Esophagus (tissue), 2 donors: ENCODE measurements at regions not wholly inside any gene's neighbourhood (a gene's known extent, or its start where the extent isn't known, plus 50 kb on each side); places are given as distances from the start of the nearest gene placed in this dataset.
"Not testable (repeated sequence)": the region's sequence is repeated elsewhere in the genome, so short reads cannot be mapped to it uniquely, and the experiment has no call there.

ENCODE experiments used
- H3K27ac ChIP-seq, 2 donors: one replicate each; pipeline ENCODE4 v1.5.1; 2013; ENCODE audit warnings: low read depth in 2 of 2, mild to moderate bottlenecking in 2 of 2, inconsistent platforms in 1 of 2, low read length in 1 of 2, moderate library complexity in 1 of 2
- H3K27me3 ChIP-seq, 2 donors: one replicate each; pipeline ENCODE4 v1.6.1; 2013; ENCODE audit warnings: low read length in 2 of 2, control low read depth in 1 of 2, mild to moderate bottlenecking in 1 of 2; ENCODE audit not compliant: insufficient read depth in 2 of 2, control insufficient read depth in 1 of 2
- H3K36me3 ChIP-seq, 2 donors: one replicate each; pipeline ENCODE4 v1.6.1; 2013; ENCODE audit warnings: low read length in 1 of 2; ENCODE audit not compliant: control insufficient read depth in 2 of 2, insufficient read depth in 2 of 2
- H3K4me1 ChIP-seq, 2 donors: one replicate each; pipeline ENCODE4 v1.6.1; 2013; ENCODE audit warnings: low read length in 1 of 2; ENCODE audit not compliant: control insufficient read depth in 2 of 2, insufficient read depth in 2 of 2
- H3K4me3 ChIP-seq, 2 donors: one replicate each; pipeline ENCODE4 v1.5.1; 2013; ENCODE audit warnings: low read length in 2 of 2, mild to moderate bottlenecking in 2 of 2, low read depth in 1 of 2, moderate library complexity in 1 of 2
- H3K9me3 ChIP-seq, 2 donors: one replicate each; pipeline ENCODE4 v1.6.1; 2013; ENCODE audit warnings: mild to moderate bottlenecking in 2 of 2, low read depth in 1 of 2, low read length in 1 of 2, moderate library complexity in 1 of 2; ENCODE audit not compliant: control insufficient read depth in 2 of 2, insufficient read depth in 1 of 2
- WGBS, 2 donors: extraction: QIAGEN DNeasy Blood & Tissue Kit; methylation state at CpG; one replicate each; pipeline ENCODE4 v1.1.7; 2013; 5-methylcytosine and 5-hydroxymethylcytosine counted together
- donor health status: healthy with polysubstance abuse.
- donor health status: Bipolar disorder and iron deficiency.

DNA sequence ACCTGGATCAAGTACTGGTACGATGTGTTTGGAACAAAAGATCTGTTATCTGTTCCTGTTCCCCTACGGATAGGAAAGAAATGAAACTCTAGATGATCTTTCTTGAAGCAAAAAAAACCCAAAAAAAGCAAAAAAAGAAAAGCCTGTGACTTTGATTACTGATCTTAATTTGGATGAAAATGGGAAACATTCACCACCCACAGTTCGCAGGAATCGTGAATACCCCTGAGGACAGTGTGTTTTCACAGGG, 138.7 kb upstream of the LMNTD1 start:
- Histone ChIP-seq H3K9me3 (no peaks in the 10 kb centered on the region), H3K36me3 (no peaks in the 10 kb centered on the region)
- 79 to 89% methylated on average over 4 of the region's 4 CpGs for WGBS, 2 donors

DNA sequence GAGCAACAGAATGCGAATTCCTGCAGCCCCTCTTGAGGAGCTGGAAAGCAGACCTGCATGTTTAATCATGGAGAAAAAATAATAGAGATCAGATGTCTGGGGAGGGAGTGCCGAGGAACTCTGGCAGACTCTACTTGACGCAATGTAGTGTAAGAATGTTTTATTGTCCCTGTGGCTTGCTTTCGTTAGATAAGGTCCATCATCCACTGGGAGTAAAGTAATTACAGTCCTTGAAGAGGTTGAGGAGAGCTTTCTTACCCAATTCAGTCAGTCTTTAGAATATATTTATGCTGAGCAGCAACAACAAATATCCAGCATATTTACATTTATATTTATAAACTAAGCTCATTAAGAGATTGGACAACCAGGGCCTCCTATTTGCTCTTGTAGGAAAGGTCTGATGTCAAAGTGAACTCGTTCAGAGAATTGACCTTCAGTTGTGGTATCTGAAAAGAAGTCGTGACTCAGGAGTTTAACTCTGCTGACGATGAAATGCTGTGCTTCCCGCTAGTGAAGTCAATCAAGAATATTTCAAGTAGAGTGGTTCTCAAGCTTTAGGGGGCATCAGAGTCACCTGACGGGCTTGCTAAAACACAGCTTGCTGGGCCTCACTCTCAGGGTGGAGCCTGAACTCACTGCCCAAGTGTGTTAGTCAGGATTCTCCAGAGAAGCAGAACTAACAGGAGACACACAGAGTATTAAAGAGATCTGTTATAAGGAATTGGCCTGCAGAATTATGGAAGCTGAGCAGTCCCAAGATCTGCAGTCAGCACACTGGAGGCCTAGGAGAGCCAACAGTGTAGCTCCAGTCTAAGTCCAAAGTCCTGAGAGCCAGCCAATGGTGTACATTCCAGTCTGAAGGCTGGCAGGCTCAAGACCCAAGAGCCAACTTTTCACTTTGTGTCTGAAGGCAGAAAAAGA, 139.3 kb upstream of the LMNTD1 start:
- Histone ChIP-seq H3K27me3 (no peaks in the 10 kb centered on the region), H3K4me3 (no peak overlapping the region), H3K9me3 (no peaks in the 10 kb centered on the region), H3K36me3 (no peaks in the 10 kb centered on the region), H3K27ac (no peak overlapping the region), H3K4me1 (peaks cover 0 to 2% of the 10 kb centered on the region in 2 donors)
- WGBS, 2 donors: 83 to 90% methylated on average over 9 of the region's 9 CpGs

More for the DNA sequence above, 138.7 kb upstream of the LMNTD1 start:
- Histone ChIP-seq H3K27ac (no peak overlapping the region), H3K4me3 (no peak overlapping the region), H3K4me1 (peaks cover 0 to 2% of the 10 kb centered on the region in 2 donors), H3K27me3 (no peaks in the 10 kb centered on the region)

DNA sequence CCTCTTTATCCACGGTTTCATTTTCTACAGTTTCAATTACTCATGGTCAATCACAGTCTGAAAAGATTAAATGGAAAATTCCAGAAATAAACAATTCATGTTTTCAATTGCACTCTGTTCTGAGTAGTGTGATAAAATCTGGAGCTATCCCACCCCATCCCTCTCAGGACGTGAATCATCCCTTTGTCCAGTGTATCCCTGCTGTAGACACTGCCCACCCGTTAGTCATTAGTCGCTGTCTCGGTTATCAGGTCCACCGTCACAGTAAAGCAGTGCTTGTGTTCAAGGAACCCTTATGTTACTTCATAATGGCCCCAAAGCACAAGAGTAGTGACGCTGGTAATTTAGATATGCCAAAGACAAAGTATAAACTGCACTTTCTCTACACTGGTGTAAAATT, 141.0 kb upstream of the LMNTD1 start:
- 58 to 61% methylated on average over 7 of the region's 7 CpGs for WGBS, 2 donors
- no peaks in the 10 kb centered on the region for H3K27me3 ChIP-seq
- H3K36me3 ChIP-seq: no peaks in the 10 kb centered on the region
- H3K9me3 ChIP-seq: no peaks in the 10 kb centered on the region
- peaks cover 0 to 2% of the 10 kb centered on the region in 2 donors for H3K4me1 ChIP-seq
- H3K27ac ChIP-seq: no peak overlapping the region
- no peak overlapping the region for H3K4me3 ChIP-seq

- no peak overlapping the region for H3K27ac ChIP-seq
- H3K9me3 ChIP-seq: no peaks in the 10 kb centered on the region
- H3K4me1 ChIP-seq: no peaks in the 10 kb centered on the region
- no peaks in the 10 kb centered on the region for H3K27me3 ChIP-seq
- no peak overlapping the region for H3K4me3 ChIP-seq
- WGBS, 2 donors: 81 to 87% methylated on average over 4 of the region's 4 CpGs
- H3K36me3 ChIP-seq: no peaks in the 10 kb centered on the region
Measured at GRCh38 chr12:25695574-25695973, 142.5 kb upstream of the LMNTD1 start.

GRCh38 chr12:25698772-25699171, 145.7 kb upstream of the LMNTD1 start:
- 79 to 81% methylated on average over 2 of the region's 2 CpGs for WGBS, 2 donors
- Histone ChIP-seq H3K27ac (no peak overlapping the region), H3K9me3 (no peaks in the 10 kb centered on the region), H3K4me1 (no peaks in the 10 kb centered on the region), H3K36me3 (no peaks in the 10 kb centered on the region), H3K27me3 (no peaks in the 10 kb centered on the region), H3K4me3 (no peak overlapping the region)

- no peaks in the 10 kb centered on the region for H3K9me3 ChIP-seq
- H3K36me3 ChIP-seq: no peaks in the 10 kb centered on the region
- WGBS, 2 donors: 88 to 98% methylated on average over 1 of the region's 1 CpG
- no peaks in the 10 kb centered on the region for H3K27me3 ChIP-seq
- H3K4me1 ChIP-seq: no peaks in the 10 kb centered on the region
- no peak overlapping the region for H3K27ac ChIP-seq
- H3K4me3 ChIP-seq: no peak overlapping the region
Measured at GRCh38 chr12:25699454-25699853, 146.4 kb upstream of the LMNTD1 start.

GRCh38 chr12:25701290-25701689, 148.2 kb upstream of the LMNTD1 start:
- Histone ChIP-seq H3K36me3 (no peaks in the 10 kb centered on the region), H3K9me3 (no peaks in the 10 kb centered on the region), H3K4me1 (no peaks in the 10 kb centered on the region), H3K4me3 (no peak overlapping the region), H3K27me3 (no peaks in the 10 kb centered on the region), H3K27ac (no peak overlapping the region)
- WGBS, 2 donors: 70 to 71% methylated on average over 4 of the region's 4 CpGs

DNA sequence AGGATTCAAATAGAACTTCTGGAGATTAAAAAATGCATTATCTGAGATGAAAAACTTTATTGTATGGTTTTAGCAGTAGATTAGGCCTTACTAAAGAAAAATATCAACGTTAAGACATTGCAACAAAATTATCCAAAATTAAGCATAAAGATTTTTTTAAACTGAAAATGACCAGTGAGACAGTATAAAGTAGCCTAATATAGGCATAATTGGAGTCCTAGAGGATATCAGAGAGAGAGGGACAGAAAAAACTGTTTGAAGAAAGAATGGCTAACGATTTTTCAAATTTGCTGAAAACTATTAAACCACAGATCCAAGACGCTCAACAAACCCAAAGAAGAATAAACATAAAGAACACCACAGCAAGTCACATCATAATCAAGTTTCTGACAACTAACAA, 149.5 kb upstream of the LMNTD1 start:
- Histone ChIP-seq H3K27ac (no peak overlapping the region), H3K4me3 (no peak overlapping the region), H3K9me3 (peaks cover 0 to 4% of the 10 kb centered on the region in 2 donors), H3K27me3 (no peaks in the 10 kb centered on the region), H3K4me1 (no peaks in the 10 kb centered on the region), H3K36me3 (no peaks in the 10 kb centered on the region)
- 67 to 84% methylated on average over 3 of the region's 3 CpGs for WGBS, 2 donors

DNA sequence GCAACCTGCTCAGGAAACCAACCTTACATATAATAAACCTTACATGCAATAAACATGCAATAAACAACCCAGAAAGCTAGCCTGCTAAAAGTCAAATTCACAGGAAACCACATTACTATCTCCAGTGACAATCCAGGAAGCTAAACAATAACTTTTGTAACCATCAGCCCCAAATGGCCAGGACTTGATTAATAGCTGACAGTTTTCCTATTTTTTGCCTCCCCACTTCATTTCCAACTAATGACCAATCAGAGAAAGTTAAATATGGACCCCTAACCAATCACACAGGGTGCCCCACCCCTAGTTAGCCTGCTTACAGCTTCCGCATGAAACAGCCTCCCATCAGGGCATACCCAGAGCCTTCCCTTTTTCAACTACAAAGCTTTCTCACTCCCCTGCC, 152.2 kb upstream of the LMNTD1 start:
- 0% methylated on average over 1 of the region's 1 CpG for WGBS, 2 donors

DNA sequence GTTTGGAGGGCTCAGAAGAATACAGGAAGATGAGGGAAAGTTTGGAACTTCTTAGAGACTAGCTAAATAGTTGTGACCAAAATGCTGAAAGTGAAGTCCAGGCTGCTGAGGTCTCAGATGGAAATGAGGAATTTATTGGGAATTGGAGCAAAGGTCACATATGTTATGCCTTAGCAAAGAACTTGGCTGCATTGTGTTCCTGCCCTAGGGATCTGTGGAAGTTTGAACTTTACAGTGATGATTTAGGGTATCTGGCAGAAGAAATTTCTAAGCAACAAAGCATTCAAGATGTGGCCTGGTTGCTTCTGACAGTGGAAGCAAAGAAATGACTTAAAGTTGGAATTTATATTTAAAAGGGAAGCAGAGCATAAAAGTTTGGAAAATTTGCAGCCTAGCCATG, 153.6 kb upstream of the LMNTD1 start:
- H3K36me3 ChIP-seq, H3K27ac ChIP-seq, H3K4me3 ChIP-seq, H3K9me3 ChIP-seq, H3K4me1 ChIP-seq, H3K27me3 ChIP-seq: not testable (repeated sequence)

More for the DNA sequence above, 152.2 kb upstream of the LMNTD1 start:
- Histone ChIP-seq H3K27ac (no peak overlapping the region), H3K4me1 (no peaks in the 10 kb centered on the region), H3K27me3 (no peaks in the 10 kb centered on the region), H3K4me3 (no peak overlapping the region), H3K9me3 (peaks cover 0 to 4% of the 10 kb centered on the region in 2 donors), H3K36me3 (no peaks in the 10 kb centered on the region)
